ENCODE measurements at regions not wholly inside any gene's neighbourhood (a gene's known extent, or its start where the extent isn't known, plus 50 kb on each side); places are given as distances from the start of the nearest gene placed in this dataset.

DNA sequence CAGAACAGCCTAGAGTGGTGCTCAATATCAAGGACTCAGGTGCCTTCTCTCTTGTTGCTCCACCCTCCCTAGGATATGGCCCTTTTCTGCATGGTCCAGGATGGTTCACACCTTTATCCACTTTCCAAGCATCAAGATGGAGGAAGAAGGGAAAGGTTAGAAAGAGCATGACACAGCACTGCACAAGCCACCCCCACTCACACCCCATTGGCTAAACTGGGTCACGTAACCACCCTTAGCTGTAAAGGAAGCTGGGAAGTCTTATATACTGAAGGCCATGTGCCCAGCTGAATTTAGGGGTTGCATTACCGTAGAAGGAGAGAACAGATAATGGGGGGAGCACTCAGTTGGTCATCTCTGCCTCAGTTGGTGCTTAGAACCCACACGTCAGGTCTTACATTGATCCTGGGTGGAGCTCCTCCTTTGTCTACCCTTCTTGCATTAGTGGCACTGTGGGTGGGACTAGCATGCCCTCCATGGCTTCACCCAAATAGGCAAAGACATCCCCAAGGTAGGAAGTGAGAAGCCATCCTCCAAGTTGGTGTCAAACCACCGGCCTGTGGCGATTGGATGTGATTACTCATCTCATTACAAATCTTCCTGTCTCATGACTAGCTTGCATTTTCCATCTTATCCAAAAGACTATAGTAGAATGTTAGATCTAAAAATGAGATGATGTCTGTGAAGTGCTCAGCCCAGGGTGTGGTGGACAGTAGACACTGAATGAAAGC, 248.5 kb downstream of the HAUS1 start:
- TF ChIP-seq CTCF (IDR thresholded peaks at IDR 0.05), result no peak
- Histone ChIP-seq H3K27ac (no peak overlapping the region), H3K36me3 (no peaks in the 10 kb centered on the region), H3K4me1 (ENCODE audit: control insufficient read depth in 1 of 2, low read depth in 2 of 2) (no peaks in the 10 kb centered on the region), H3K27me3 (replicated peaks; ENCODE audit: insufficient read depth) (no peaks in the 10 kb centered on the region), H3K4me3 (no peak overlapping the region), H3K9me3 (no peaks in the 10 kb centered on the region)
- DNase-seq (ENCODE audit: low spot score), result no peak
- ATAC-seq (ENCODE audit: insufficient number of reproducible peaks, low FRiP score, low read depth), result no peak

DNA sequence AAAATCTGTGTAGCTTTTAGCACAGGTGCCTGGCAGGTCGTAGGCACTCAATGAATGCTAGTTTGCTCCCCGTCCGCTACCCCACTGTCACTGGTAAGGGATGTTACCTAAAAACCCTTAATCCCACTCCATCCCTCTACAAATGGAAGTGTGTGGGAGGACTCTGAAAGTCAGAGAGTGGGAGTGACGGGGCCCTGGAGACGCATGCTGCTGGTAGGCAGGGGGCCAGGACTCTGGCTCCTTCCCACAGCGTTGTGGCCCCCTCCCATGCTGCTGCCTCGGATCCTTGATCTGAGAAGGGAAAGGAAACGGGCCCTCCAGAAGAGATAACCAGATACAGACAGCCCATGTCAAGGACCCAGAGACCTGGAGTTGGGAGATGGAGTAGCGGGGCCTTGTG, 249.3 kb downstream of the HAUS1 start:
- no peak for ATAC-seq (ENCODE audit: insufficient number of reproducible peaks, low FRiP score, low read depth)
- no peaks in the 10 kb centered on the region for H3K9me3 ChIP-seq
- no peak overlapping the region for H3K27ac ChIP-seq
- no peak overlapping the region for H3K4me3 ChIP-seq
- H3K4me1 ChIP-seq (ENCODE audit: control insufficient read depth in 1 of 2, low read depth in 2 of 2), result no peaks in the 10 kb centered on the region
- H3K36me3 ChIP-seq, result no peaks in the 10 kb centered on the region
- no peaks in the 10 kb centered on the region for H3K27me3 ChIP-seq (replicated peaks; ENCODE audit: insufficient read depth)
- TF ChIP-seq CTCF (IDR thresholded peaks at IDR 0.05), result no peak
- no peak for DNase-seq (ENCODE audit: low spot score)

DNA sequence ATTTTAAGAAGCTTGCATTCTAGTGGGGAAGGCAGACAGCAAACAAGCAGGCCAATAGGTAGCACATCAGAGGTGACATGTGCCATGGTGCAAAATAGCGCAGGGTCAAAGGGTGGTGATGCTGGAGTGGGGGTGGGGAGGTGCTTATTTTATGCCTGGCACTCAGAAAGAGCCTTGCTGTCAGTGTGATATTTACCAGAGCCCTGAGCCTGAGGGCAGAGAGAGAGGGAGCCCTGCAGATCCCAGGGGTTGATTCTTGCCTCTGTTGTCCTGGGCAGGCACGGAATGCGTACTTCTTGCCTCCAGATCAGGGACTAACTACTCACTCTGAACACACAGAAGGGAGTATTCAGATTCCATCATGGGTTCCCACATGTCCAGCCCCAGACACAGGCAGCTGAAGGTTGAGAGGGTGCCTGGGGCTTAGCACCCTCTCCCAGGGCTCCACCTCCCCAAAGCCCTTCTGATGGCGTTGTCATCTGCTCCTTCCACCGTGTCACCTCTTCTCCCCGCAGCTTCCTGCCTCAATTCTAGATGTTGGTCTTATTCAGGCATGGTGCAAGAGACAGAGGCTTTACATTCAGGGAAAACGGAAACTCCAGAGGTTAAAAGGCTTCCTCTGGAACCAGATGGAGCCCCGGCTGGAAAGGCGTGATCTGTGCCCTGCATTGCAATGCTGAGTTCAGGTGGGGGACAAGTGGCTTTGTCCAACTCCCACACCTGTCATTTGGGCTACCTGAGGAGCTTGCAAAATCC, 252.3 kb downstream of the HAUS1 start:
- Histone ChIP-seq H3K9me3 (no peaks in the 10 kb centered on the region), H3K4me3 (no peak overlapping the region), H3K27me3 (replicated peaks; ENCODE audit: insufficient read depth) (no peaks in the 10 kb centered on the region), H3K27ac (no peak overlapping the region), H3K4me1 (ENCODE audit: control insufficient read depth in 1 of 2, low read depth in 2 of 2) (no peaks in the 10 kb centered on the region), H3K36me3 (no peaks in the 10 kb centered on the region)
- DNase-seq (ENCODE audit: low spot score) (no peak), ATAC-seq (ENCODE audit: insufficient number of reproducible peaks, low FRiP score, low read depth) (no peak)
- no peak for TF ChIP-seq CTCF (IDR thresholded peaks at IDR 0.05)

DNA sequence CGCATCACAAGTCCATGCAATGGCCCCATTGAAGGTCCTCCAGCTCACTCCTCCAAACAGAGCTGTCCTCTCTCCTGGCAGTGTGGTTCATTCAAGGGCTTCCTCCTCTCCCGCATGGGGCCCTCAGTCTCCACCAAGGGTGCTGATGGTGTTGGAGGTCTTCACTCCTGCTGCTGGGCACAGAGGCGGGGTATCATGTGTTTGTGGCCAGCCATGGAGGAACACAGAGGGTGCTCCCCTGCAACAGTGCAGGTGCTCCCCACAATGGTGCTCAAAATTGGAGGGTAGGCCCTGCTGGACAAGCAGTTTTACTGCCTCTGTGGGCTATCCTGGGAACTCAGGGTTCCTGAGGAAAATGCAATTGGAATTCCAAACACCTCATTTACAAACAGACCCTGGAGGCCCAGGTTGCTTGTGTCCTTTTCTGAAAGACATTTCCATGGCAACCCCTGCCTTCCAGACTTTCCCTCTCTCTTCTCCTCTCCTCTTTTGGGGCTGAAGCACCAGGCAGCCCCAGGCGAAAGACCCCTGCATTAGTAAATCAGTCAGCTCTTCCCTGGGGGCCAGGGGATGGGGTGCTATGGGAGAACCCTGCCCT, 256.0 kb downstream of the HAUS1 start:
- no peak for ATAC-seq (ENCODE audit: insufficient number of reproducible peaks, low FRiP score, low read depth)

More for the DNA sequence above, 256.0 kb downstream of the HAUS1 start:
- no peak overlapping the region for H3K27ac ChIP-seq
- TF ChIP-seq CTCF (IDR thresholded peaks at IDR 0.05), result no peak
- no peaks in the 10 kb centered on the region for H3K36me3 ChIP-seq
- no peaks in the 10 kb centered on the region for H3K9me3 ChIP-seq
- H3K4me1 ChIP-seq (ENCODE audit: control insufficient read depth in 1 of 2, low read depth in 2 of 2), result no peaks in the 10 kb centered on the region
- no peak for DNase-seq (ENCODE audit: low spot score)
- H3K4me3 ChIP-seq, result no peak overlapping the region
- no peaks in the 10 kb centered on the region for H3K27me3 ChIP-seq (replicated peaks; ENCODE audit: insufficient read depth)
